Sigmoid colon (tissue), 6 donors: ENCODE measurements at regions not wholly inside any gene's neighbourhood (a gene's known extent, or its start where the extent isn't known, plus 50 kb on each side); places are given as distances from the start of the nearest gene placed in this dataset.

Experiments
- DNase-seq: peaks from one replicate; pipeline ENCODE4 v3.0.0-alpha.2; 2019
- H3K27ac ChIP-seq, 4 donors: fragments of 200-600 bp; sonication (generic); one replicate each; pipeline ENCODE4 v1.5.1; 2016 to 2019; ENCODE audit warnings: mild to moderate bottlenecking in 1 of 4
- H3K27me3 ChIP-seq, 3 donors: fragments of 200-600 bp; sonication (generic); one replicate each; pipeline ENCODE4 v1.5.1; 2019; ENCODE audit warnings: mild to moderate bottlenecking in 1 of 3
- H3K36me3 ChIP-seq, 4 donors: fragments of 200-600 bp; sonication (generic); one replicate each; pipeline ENCODE4 v1.5.1; 2016 to 2019
- H3K4me1 ChIP-seq, 4 donors: fragments of 200-600 bp; sonication (generic); one replicate each; pipeline ENCODE4 v1.5.1; 2017 to 2019
- H3K4me3 ChIP-seq, 4 donors: fragments of 200-600 bp; sonication (generic); one replicate each; pipeline ENCODE4 v1.5.1; 2017 to 2019; ENCODE audit warnings: mild to moderate bottlenecking in 2 of 4, moderate library complexity in 1 of 4
- H3K9me3 ChIP-seq, 4 donors: fragments of 200-600 bp in 3 of 4; sonication (generic) in 3 of 4; one replicate each; pipeline versions ENCODE4 v1.5.1 to v1.6.1; 2013 to 2019
- EP300 ChIP-seq, 4 donors: sonication (generic); formaldehyde crosslinking; IDR thresholded peaks; one replicate each; pipeline ENCODE4 v1.6.1; 2017; ENCODE audit warnings: antibody characterized with exemption in 4 of 4
- POLR2A ChIP-seq, 2 donors: fragments of 450-650 bp; IDR thresholded peaks; one replicate each; pipeline ENCODE4 v1.6.1; 2016; ENCODE audit warnings: antibody characterized with exemption in 2 of 2, mild to moderate bottlenecking in 2 of 2, moderate library complexity in 2 of 2
- POLR2AphosphoS5 ChIP-seq, 4 donors: sonication (generic); formaldehyde crosslinking; IDR thresholded peaks; one replicate each; pipeline ENCODE4 v1.6.1; 2017; ENCODE audit warnings: antibody characterized with exemption in 4 of 4
- WGBS, 2 donors: extraction: QIAGEN DNeasy Blood & Tissue Kit; methylation state at CpG; one replicate each; pipeline ENCODE4 v1.1.7; 2013; 5-methylcytosine and 5-hydroxymethylcytosine counted together
- intact Hi-C: fragments of 100-400 bp; cut with DNase I; formaldehyde crosslinking; loops from one replicate; pipeline ENCODE4 v1.15.1; 2023
- TF ChIP-seq, protein P1 (sequence below), 4 experiments: fragments of 450-650 bp in 3 of 4; fragments of 200-600 bp in 1 of 4; IDR thresholded peaks; one replicate each; pipeline ENCODE4 v1.5.1; 2016 to 2019; ENCODE audit warnings: antibody characterized with exemption in 4 of 4, mild to moderate bottlenecking in 3 of 4, moderate library complexity in 2 of 4
- donor health status: healthy with polysubstance abuse.
- donor health status: healthy.

GRCh38 chr10:131785121-131785460 lies 115.7 kb upstream of the PPP2R2D start:
- no peaks in the 10 kb centered on the region for H3K4me1 ChIP-seq
- intact Hi-C loops, result loop anchor here (10.0 kb wide), 1 partner anchor 1590 kb away; no protein-coding TSS in a partner anchor
- WGBS, 2 donors, result 89 to 91% methylated on average over 11 of the region's 11 CpGs
- no peaks in the 10 kb centered on the region for H3K9me3 ChIP-seq
- H3K27ac ChIP-seq, result no peak overlapping the region
- H3K27me3 ChIP-seq, result no peaks in the 10 kb centered on the region
- DNase-seq, result no peak
- no peak overlapping the region for H3K4me3 ChIP-seq
- H3K36me3 ChIP-seq, result no peaks in the 10 kb centered on the region
- TF ChIP-seq POLR2A (IDR thresholded peaks at IDR 0.05) (no peak), POLR2AphosphoS5 (IDR thresholded peaks at IDR 0.05) (no peak), EP300 (IDR thresholded peaks at IDR 0.05) (no peak)
- TF ChIP-seq, protein P1, sequence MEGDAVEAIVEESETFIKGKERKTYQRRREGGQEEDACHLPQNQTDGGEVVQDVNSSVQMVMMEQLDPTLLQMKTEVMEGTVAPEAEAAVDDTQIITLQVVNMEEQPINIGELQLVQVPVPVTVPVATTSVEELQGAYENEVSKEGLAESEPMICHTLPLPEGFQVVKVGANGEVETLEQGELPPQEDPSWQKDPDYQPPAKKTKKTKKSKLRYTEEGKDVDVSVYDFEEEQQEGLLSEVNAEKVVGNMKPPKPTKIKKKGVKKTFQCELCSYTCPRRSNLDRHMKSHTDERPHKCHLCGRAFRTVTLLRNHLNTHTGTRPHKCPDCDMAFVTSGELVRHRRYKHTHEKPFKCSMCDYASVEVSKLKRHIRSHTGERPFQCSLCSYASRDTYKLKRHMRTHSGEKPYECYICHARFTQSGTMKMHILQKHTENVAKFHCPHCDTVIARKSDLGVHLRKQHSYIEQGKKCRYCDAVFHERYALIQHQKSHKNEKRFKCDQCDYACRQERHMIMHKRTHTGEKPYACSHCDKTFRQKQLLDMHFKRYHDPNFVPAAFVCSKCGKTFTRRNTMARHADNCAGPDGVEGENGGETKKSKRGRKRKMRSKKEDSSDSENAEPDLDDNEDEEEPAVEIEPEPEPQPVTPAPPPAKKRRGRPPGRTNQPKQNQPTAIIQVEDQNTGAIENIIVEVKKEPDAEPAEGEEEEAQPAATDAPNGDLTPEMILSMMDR (IDR thresholded peaks at IDR 0.05), result no peak

DNA sequence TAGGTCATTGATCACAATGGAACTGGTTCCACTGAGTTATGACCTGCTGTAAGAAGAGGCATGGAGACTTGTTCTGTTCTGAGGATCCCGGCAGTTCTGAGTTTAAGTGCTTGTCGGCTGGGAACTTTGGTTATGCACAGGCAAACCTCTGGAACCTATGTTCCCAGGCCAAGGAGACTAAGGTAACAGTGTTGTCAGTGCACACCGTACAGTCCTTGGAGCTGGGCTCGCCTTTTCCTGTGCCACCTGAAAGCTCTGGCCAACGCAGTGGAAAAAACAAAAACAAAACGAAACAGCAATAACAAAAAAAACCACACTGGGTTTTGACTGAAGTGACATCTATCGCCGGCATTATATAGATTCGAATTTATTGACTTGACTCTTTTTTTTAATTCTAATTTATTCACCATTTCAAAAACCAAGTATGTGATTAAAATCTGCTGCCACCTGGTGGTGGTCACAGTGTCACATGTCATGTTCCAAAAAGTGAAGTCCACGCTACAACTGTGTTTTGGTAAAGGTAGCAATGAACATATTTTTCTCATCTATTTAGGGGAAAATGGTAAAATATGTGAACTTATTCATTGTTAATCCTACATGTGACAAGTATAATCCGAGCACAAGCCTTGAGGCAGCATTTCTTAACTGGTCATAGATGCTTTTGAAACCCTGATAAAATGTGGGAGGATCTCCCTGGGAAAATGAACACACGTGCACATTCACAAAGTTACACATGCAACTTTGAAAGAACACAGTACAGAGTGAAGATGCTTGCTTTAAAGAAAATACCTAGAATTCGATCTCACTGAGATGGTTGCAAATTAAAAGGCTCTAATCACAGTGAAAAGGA lies 113.8 kb upstream of the PPP2R2D start:
- TF ChIP-seq, protein P1 (IDR thresholded peaks at IDR 0.05), result peak in 3 of 4 experiments; percentile 36 to 71 (median 47)
- TF ChIP-seq POLR2AphosphoS5 (IDR thresholded peaks at IDR 0.05), result no peak
- Histone ChIP-seq H3K27me3 (no peaks in the 10 kb centered on the region), H3K36me3 (no peaks in the 10 kb centered on the region), H3K9me3 (no peaks in the 10 kb centered on the region), H3K27ac (no peak overlapping the region), H3K4me3 (no peak overlapping the region), H3K4me1 (no peaks in the 10 kb centered on the region)
- no peak for DNase-seq
- 42 to 58% methylated on average over 13 of the region's 13 CpGs for WGBS, 2 donors
- intact Hi-C loops, result loop anchor here (10.0 kb wide), 1 partner anchor 1592 kb away; no protein-coding TSS in a partner anchor

- 71 to 79% methylated on average over 4 of the region's 4 CpGs for WGBS, 2 donors
- no peaks in the 10 kb centered on the region for H3K9me3 ChIP-seq
- peak; percentile 17 for DNase-seq
- intact Hi-C loops, result loop anchor here (10.0 kb wide), 1 partner anchor 1593 kb away; no protein-coding TSS in a partner anchor
- no peaks in the 10 kb centered on the region for H3K27me3 ChIP-seq
- TF ChIP-seq POLR2A (IDR thresholded peaks at IDR 0.05), result no peak
- TF ChIP-seq EP300 (IDR thresholded peaks at IDR 0.05), result no peak
- TF ChIP-seq, protein P1 (IDR thresholded peaks at IDR 0.05), result no peak
- no peak for TF ChIP-seq POLR2AphosphoS5 (IDR thresholded peaks at IDR 0.05)
- H3K4me1 ChIP-seq, result no peaks in the 10 kb centered on the region
- H3K36me3 ChIP-seq, result no peaks in the 10 kb centered on the region
- no peak overlapping the region for H3K4me3 ChIP-seq
- no peak overlapping the region for H3K27ac ChIP-seq
Observed at GRCh38 chr10:131787961-131788360, 112.8 kb upstream of the PPP2R2D start.

GRCh38 chr10:131788386-131788785 lies 112.4 kb upstream of the PPP2R2D start:
- 38 to 47% methylated on average over 6 of the region's 6 CpGs for WGBS, 2 donors
- intact Hi-C loops, result loop anchor here (10.0 kb wide), 1 partner anchor 1594 kb away; no protein-coding TSS in a partner anchor
- Histone ChIP-seq H3K4me3 (no peak overlapping the region), H3K27me3 (no peaks in the 10 kb centered on the region), H3K36me3 (no peaks in the 10 kb centered on the region), H3K27ac (no peak overlapping the region), H3K9me3 (no peaks in the 10 kb centered on the region), H3K4me1 (no peaks in the 10 kb centered on the region)
- peak; percentile 42 for DNase-seq
- TF ChIP-seq, protein P1 (IDR thresholded peaks at IDR 0.05), result no peak
- TF ChIP-seq POLR2A (IDR thresholded peaks at IDR 0.05), result no peak
- TF ChIP-seq EP300 (IDR thresholded peaks at IDR 0.05), result no peak
- TF ChIP-seq POLR2AphosphoS5 (IDR thresholded peaks at IDR 0.05), result no peak
